ENCODE measurements at regions not wholly inside any gene's neighbourhood (a gene's known extent, or its start where the extent isn't known, plus 50 kb on each side); places are given as distances from the start of the nearest gene placed in this dataset.
"Not testable (repeated sequence)": the region's sequence is repeated elsewhere in the genome, so short reads cannot be mapped to it uniquely, and the experiment has no call there.

DNA sequence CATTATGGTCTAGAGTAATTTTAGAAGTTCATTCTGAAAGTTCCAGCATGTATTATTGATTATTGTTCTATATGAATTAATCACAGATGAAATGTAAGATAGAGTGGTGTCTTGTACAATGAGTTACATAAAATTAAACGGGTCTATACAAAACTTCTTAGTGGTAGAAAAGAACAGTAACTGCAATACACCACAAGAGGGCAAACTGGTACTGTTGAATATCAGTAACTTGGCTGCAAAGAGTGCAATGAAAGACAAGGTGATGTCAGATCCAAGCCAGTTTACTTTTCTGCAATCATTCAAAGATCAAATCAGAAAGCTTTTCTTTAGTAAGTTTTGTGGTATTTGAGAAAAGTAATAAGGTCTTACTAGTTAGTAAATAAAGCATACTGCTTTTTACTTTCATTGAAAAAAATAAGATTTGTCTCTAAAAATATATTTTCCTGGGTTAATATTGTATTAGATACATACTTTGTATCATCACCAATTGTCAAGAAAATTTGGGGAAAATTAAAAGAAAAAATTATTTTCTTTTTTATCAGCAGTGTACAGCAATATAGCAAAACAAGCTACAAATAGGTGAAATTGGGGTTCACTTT is 66.4 kb upstream of the BTG3 start:
- Histone ChIP-seq H3K27ac (no peak overlapping the region), H3K4me1 (no peaks in the 10 kb centered on the region), H3K4me3 (no peak overlapping the region), H3K9me3 (no peaks in the 10 kb centered on the region), H3K36me3 (no peaks in the 10 kb centered on the region), H3K27me3 (no peaks in the 10 kb centered on the region)
- ATAC-seq (peak; percentile 55 to 84 (median 77)), DNase-seq (peak in 1 of 5 donors; percentile 17)
- intact Hi-C loops (cut with DNase I): loop anchor here (1.0 to 5.0 kb wide), 7 partner anchors 222 to 248 kb away; no protein-coding TSS in a partner anchor
- TF ChIP-seq POLR2A (IDR thresholded peaks at IDR 0.05): no peak
- TF ChIP-seq, protein P1, sequence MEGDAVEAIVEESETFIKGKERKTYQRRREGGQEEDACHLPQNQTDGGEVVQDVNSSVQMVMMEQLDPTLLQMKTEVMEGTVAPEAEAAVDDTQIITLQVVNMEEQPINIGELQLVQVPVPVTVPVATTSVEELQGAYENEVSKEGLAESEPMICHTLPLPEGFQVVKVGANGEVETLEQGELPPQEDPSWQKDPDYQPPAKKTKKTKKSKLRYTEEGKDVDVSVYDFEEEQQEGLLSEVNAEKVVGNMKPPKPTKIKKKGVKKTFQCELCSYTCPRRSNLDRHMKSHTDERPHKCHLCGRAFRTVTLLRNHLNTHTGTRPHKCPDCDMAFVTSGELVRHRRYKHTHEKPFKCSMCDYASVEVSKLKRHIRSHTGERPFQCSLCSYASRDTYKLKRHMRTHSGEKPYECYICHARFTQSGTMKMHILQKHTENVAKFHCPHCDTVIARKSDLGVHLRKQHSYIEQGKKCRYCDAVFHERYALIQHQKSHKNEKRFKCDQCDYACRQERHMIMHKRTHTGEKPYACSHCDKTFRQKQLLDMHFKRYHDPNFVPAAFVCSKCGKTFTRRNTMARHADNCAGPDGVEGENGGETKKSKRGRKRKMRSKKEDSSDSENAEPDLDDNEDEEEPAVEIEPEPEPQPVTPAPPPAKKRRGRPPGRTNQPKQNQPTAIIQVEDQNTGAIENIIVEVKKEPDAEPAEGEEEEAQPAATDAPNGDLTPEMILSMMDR (IDR thresholded peaks at IDR 0.05): peak; percentile 73 to 91 (median 83)
- 0 to 2% (median 1%) methylated on average over 1 of the region's 1 CpG for WGBS, 4 donors

DNA sequence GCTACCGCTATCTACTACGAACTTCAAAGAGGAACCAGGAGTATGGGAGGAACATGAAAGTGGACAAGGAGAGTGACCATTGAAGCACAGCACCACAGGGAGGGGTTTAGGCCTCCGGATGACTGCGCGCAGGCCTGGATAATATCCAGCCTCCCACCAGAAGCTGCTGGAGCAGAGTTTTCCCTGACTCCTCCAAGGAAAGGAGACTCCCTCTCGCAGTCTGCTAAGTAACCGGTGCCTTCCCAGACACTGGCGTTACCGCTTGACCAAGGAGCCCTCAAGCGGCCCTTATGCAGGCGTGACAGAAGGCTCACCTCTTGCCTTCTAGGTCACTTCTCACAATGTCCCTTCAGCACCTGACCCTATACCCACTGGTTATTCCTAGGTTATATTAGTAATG is 64.2 kb upstream of the BTG3 start:
- intact Hi-C loops (cut with DNase I): loop anchor here in 4 of 10 donors (5.0 kb wide), 3 partner anchors 225 to 250 kb away; no protein-coding TSS in a partner anchor
- WGBS, 4 donors: 73 to 87% (median 79%) methylated on average over 11 of the region's 11 CpGs
- not testable (repeated sequence) for H3K27ac ChIP-seq, H3K27me3 ChIP-seq, H3K9me3 ChIP-seq, DNase-seq, H3K4me3 ChIP-seq, H3K36me3 ChIP-seq, ATAC-seq, H3K4me1 ChIP-seq

DNA sequence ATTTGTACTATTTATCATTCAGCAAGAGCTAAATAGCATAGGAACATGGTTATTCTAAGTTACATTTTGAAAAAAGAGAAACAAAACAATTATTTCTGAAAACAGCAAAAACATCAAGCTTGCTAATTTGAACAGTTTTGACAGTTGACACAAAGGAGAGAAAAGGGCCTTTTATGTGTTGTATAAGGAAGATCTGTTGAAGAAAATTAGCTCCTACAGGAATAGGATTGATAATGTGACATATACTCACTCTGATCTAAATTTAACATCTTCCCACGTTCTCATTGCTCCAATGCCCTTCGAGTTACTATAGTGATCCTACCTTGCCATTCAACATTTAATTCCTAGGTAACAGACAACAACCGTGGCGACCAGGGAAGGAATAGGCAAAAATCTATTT is 61.4 kb upstream of the BTG3 start:
- Histone ChIP-seq H3K4me1 (no peaks in the 10 kb centered on the region), H3K9me3 (no peaks in the 10 kb centered on the region), H3K4me3 (no peak overlapping the region), H3K36me3 (no peaks in the 10 kb centered on the region), H3K27ac (no peak overlapping the region), H3K27me3 (no peaks in the 10 kb centered on the region)
- TF ChIP-seq POLR2A (IDR thresholded peaks at IDR 0.05): no peak
- TF ChIP-seq, protein P1 (IDR thresholded peaks at IDR 0.05): no peak
- DNase-seq (no peak), ATAC-seq (no peak)
- intact Hi-C loops (cut with DNase I): no loop called here
- WGBS, 4 donors: 60 to 70% (median 66%) methylated on average over 4 of the region's 4 CpGs

DNA sequence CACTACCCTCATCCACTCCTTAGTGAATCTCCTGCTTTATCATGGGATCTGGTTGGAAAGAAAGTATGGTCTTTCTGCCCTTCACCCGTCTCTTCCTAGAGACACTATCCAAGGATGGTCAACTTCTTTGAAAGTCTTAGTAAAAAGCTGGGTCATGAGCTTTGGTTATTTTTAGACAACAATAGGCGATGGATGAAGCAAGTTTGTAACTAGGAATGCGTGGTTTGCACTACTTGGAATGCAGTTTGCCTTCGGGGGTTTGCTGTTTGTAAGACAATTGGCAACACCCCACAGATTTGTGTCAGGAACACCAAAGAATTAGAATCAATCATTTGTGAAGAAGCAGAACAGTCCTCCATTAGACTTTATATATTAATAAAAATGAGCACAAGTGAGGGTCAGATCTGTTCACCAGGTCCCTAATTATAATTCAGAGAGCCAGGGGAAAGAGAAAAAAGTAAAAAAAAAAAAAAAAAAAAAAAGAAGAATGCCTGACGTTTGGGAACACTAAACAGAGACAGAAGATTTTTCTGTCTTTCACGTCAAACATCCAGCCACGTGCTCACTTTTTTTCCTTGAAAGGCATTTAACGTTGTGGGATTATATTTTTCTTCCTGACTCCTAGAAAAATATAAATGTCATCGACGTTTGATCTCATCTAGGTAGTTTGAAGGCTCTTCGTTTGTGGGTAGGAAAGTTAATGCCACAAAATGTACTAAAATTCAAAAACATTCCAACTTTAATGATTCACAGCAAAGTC is 60.7 kb upstream of the BTG3 start:
- TF ChIP-seq POLR2A (IDR thresholded peaks at IDR 0.05): no peak
- TF ChIP-seq, protein P1 (IDR thresholded peaks at IDR 0.05): no peak
- Histone ChIP-seq H3K27me3 (no peaks in the 10 kb centered on the region), H3K9me3 (no peaks in the 10 kb centered on the region), H3K4me3 (no peak overlapping the region), H3K4me1 (no peaks in the 10 kb centered on the region), H3K27ac (no peak overlapping the region), H3K36me3 (no peaks in the 10 kb centered on the region)
- intact Hi-C loops (cut with DNase I): no loop called here
- DNase-seq: no peak
- ATAC-seq: no peak
- 49 to 54% (median 54%) methylated on average over 11 of the region's 11 CpGs for WGBS, 4 donors
